HG03432 (cell line): ENCODE measurements at regions not wholly inside any gene's neighbourhood (a gene's known extent, or its start where the extent isn't known, plus 50 kb on each side); places are given as distances from the start of the nearest gene placed in this dataset.

Source experiments
- ATAC-seq: cut with Tn5 transposase; IDR thresholded peaks from one replicate; pipeline ENCODE4 v1.9.1; 2021; ENCODE audit warnings: mild to moderate bottlenecking, moderate library complexity; ENCODE audit not compliant: unreplicated experiment

GRCh38 chr5:165809914-165810313 lies 2304.5 kb downstream of the MAT2B start:
- ATAC-seq: no peak

DNA sequence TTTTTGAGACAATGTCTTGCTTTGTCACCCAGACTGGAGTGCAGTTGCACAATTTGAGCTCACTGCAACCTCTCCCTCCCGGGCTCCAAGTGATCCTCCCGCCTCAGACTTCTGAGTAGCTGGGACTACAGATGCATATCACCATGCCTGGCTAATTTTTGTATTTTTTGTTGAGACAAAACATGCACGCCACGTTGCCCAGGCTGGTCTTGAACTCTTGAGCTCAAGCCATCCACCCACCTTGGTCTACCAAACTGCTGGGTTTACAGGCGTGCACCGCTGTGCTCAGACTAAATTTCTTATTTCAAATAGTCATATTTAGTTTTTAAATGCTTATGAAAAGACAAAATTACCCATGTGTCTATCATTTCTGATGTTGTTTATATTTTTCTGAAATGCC lies 2324.1 kb downstream of the MAT2B start:
- ATAC-seq: no peak

DNA sequence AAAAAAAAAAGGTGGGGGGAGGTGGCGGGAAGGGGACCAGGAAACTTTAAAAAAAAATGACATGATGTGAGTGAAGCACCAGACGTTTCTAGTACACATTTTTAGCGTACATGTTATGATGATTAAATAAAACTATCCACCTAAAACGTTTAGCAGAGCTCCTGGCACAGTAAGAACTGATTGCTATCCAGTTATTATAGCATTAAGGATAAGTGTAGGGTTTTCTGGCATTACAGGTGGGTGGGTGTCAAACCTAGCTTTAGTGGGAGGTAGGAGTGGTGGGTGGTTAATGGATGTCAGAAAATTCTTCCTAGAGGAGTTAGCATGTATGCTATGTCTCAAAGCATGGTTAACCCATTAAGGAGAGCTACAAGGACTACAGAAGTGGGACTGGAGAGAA lies 2329.5 kb downstream of the MAT2B start:
- ATAC-seq: no peak

GRCh38 chr5:165836046-165836445 lies 2330.6 kb downstream of the MAT2B start:
- ATAC-seq: no peak

DNA sequence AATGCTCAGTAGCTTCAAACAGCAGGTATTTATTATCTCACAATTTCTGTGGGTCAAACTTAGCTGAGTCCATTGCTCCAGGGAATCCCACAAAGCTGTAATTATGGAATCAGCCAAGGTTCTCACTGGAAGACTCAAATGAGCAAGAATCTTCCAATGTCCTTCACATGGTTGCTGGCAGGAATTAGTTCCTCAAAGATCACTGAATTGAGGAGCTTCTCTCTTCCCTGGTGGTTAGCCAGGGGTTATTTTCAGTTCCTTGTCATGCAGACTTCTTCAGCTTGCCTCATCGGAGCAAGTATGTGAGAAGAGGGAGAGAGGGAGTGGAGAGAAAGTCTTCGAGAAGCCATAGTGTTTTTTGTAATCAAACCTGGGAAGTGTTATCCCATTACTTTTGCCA lies 2331.9 kb downstream of the MAT2B start:
- ATAC-seq: no peak

GRCh38 chr5:165844571-165844970 lies 2339.2 kb downstream of the MAT2B start:
- no peak for ATAC-seq

DNA sequence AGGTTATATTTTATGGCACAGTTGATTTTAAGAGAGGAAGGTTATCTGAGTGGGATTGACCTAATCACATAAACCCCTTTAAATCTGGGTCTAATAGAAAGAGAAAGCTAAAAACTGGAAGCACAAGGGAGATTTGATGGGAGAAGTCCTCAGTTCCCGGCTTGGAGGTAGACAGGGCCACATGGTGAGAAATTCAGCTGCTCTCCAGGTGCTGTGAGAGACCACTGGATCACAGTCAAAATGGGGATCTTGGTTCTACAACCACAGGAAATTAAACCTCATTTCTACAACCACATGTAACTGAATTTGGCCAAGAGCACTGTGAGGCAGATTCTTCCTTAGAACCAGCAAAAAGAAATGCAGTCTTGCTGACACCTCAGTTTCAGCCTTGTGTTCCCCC lies 2352.7 kb downstream of the MAT2B start:
- ATAC-seq: no peak

DNA sequence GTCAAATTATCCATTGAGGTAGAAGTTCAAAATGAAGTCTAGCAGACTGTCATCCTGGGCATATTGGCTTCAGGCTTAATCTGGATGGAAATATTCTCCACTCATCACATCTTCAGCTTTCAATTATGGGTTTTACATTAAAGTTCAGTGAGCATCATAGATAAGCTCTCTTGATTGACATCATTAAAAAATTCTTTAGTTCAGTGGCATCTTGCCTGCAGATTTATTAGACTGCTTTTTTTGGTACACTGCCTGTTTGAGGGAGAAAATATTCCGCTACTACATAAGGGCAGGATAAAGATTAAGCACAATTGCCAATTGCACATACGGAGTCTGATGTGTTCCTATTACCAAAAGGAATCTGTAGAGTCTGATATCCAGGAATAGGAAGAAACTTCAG lies 2353.8 kb downstream of the MAT2B start:
- no peak for ATAC-seq

DNA sequence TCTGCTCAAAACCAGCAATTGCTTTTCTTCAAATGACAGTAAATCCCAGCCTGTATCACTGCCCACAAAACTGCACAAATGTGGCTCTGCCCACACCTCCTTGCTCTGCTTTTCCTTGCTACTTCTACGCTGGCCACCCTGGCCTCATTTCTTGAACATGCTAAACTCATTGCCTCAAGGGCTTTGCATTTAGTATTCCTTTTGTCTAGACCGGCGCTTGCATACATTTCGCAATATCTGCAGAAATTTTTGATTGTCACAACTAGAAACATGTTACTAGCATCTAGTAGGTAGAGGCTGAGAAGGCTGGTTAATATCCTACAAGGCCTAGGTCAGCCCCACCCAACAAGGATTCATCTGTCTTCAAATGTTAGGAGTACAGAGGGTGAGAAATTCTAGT lies 2357.8 kb downstream of the MAT2B start:
- ATAC-seq: no peak

DNA sequence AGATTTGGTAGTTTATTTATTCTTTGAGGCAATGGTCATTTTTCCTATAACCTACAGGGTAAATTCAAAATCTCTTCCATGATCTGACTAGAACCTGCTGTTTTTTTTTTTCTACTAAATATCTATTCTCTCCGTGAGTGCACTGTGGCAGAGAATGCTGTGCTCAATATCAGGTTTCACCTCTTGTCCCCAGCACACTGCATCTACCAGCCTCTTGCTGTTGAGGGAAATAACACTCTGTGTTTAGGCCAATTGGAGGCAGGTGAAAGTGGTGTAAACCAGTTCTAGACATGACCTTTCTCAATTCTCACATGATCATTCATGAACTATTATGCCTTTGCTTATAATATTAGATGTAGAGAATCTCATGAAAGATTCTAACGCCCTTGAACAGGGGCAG lies 2365.9 kb downstream of the MAT2B start:
- no peak for ATAC-seq

DNA sequence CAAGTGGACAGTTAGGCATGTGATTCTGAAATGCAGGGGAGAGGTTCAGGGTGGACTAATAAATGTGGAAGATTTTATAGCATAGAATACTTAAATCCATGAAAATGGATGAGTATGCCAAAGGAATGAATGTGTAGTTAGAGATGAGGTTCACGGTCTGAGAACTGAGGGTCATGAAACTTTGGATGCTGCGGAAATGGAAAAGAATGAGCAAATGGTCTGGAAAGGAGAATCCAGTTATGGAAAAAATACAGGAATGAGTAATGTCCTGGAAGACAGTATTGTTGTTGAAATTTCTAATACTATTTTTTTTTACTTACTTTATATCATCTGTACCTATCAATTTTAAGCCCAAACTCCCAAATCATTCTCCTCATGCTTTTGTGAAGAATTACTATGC lies 2369.4 kb downstream of the MAT2B start:
- no peak for ATAC-seq

GRCh38 chr5:165876538-165876937 lies 2371.1 kb downstream of the MAT2B start:
- no peak for ATAC-seq

- ATAC-seq: no peak
Observed at GRCh38 chr5:165877475-165877874, 2372.1 kb downstream of the MAT2B start.

DNA sequence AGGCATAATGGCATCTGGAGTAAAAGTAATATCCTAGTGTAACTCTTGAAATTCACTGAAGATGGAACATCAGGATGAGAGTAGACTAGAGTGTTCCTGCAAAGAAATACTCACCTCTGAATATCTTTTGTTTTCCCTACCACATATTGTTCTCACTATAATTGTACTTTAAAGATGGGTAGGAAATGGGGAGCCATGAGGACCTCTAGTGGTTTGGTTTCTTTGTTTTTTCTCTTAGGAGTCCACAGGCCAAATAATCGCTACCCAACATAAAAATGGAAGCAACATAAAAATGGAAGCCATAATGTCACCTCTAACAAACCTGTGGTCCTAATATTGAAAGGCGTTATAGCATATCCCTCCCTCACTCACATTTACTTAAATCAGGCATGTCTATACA lies 2375.8 kb downstream of the MAT2B start:
- ATAC-seq: no peak

DNA sequence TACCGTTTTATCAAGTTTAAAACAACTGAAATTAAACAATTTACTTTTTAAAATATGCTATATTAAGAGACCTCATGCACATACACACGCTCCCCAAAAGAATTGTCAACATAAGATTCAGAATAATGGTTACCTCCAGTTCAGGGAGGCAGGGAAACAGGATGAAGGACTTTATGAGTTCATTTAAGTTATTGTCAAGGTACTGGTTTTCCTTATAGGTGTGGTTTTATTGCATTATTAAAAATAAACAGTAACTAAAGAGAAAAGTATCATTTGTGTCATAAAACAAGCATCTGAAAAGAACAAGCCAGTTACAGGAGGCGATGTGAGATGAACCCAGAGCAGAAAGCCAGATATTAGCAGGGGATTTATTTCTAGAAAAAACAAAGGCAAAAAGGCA lies 2376.7 kb downstream of the MAT2B start:
- ATAC-seq: no peak

DNA sequence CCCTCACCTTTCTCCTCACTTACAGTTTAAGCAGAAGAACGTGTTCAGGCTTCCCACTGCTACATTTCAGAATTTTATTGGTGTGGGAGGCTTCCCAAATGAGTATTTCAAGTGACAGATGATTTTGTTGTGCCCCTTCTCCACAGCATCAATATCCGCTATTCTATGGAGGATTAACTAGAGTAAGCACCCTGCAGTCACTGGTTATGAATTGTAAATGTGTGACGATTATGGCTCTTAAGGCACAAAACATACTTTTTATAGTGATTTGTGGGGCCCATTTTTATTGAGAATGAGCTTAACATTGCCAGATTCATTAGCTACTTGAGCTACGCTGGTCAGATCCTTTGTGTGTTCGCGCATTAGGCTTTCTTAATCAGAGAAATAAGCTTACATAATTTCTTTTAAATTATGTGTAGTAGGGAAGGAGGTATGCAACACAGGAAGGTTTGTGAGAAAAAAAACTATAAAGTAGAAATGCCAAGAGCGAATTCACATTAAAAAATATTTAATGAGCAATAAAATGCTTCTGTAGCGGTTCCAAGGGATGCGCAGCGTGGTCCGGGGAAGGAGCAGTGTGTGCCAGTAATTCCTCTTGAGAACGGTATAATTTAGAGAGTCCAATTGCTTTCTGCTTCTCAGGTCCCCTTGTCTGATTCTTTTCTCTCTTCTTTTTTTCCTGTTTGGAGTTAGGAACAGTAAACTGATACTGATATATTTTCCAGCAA lies 2380.4 kb downstream of the MAT2B start:
- no peak for ATAC-seq

DNA sequence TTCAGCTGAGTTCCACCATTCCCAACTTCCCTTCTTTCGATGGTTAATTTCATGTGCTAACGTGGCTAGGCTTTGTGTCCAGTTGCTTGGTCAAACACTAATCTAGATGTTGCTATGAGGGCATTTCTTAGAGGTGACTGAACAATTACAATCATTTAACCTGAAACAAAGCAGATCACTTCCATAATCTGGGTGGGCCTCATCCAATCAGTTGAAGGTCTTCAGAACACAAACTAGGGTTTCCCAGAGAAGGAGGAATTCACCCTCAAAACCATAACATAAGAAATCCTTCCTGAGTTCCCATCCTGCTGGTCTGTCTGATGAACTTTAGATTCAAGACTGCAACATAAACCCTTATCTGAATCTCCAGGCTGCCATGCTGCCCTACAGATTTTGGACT lies 2381.7 kb downstream of the MAT2B start:
- ATAC-seq: no peak

- no peak for ATAC-seq
Observed at GRCh38 chr5:165892383-165892782, 2387.0 kb downstream of the MAT2B start.

DNA sequence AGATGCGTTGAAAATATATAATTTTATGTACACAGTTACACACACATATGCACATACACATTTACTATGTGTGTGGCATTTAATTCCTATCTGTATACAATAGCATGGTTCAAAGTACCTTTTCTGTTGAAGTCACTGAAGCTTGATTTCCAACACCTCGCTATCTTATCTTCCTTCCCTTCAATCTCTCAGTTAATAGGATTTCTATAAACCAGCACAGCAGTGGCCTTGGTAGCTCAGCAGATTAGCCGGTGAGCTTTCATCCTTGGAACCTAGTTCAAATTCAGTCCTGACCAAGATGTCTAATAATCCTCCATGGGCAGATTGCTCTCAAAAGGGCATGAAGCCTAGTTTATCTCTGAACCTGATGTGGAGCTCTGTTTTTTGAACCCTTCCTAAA lies 2389.5 kb downstream of the MAT2B start:
- no peak for ATAC-seq

GRCh38 chr5:165903835-165904234 lies 2387.6 kb upstream of the WWC1 start:
- ATAC-seq: no peak

GRCh38 chr5:165906871-165907270 lies 2384.6 kb upstream of the WWC1 start:
- no peak for ATAC-seq

GRCh38 chr5:165913059-165913458 lies 2378.4 kb upstream of the WWC1 start:
- no peak for ATAC-seq

- no peak for ATAC-seq
Observed at GRCh38 chr5:165914456-165914855, 2377.0 kb upstream of the WWC1 start.
